SK-N-SH (cell line): ENCODE measurements at regions not wholly inside any gene's neighbourhood (a gene's known extent, or its start where the extent isn't known, plus 50 kb on each side); places are given as distances from the start of the nearest gene placed in this dataset.

Experiments used
- CTCF ChIA-PET: fragments of 300-600, 350-600 bp; formaldehyde crosslinking; extraction: SDS; loops from one replicate; lab custom pipeline; 2021; lab: Yijun Ruan, JAX
- POLR2A ChIA-PET: fragments of 350-600 bp; sonication (Branson Sonifier 250); formaldehyde crosslinking; extraction: SDS; loops from one replicate; lab custom pipeline; 2020; ENCODE audit warnings: antibody characterized with exemption, inconsistent platforms; lab: Yijun Ruan, JAX
- DNase-seq: peaks from one replicate; pipeline ENCODE4 v3.0.0; 2012
- H2AFZ ChIP-seq: fragments of 200-600 bp; sonication (generic); 2 replicates; pipeline ENCODE4 v1.8.1; 2016; ENCODE audit warnings: antibody characterized with exemption, mild to moderate bottlenecking, low read depth
- H3F3A ChIP-seq: fragments of 200-600 bp; sonication (generic); replicated peaks from 2 replicates; pipeline ENCODE3; 2016; ENCODE audit warnings: antibody characterized with exemption, mild to moderate bottlenecking; ENCODE audit not compliant: insufficient read depth
- H3K27ac ChIP-seq, 2 experiments: fragments of 200-500 bp in 1 of 2; fragments of 200-600 bp in 1 of 2; sonication (Bioruptor generic) in 1 of 2; sonication (generic), shearing (Covaris generic) in 1 of 2; 2 replicates each; pipeline versions ENCODE4 v1.5.1 to v1.6.1; 2014 to 2016; ENCODE audit warnings: low read depth in 2 of 2, inconsistent platforms in 1 of 2, low read length in 1 of 2, mild to moderate bottlenecking in 1 of 2, mixed read lengths in 1 of 2
- H3K27me3 ChIP-seq: fragments of 200-600 bp; sonication (generic), shearing (Covaris generic); 2 replicates; pipeline ENCODE4 v1.6.1; 2016; ENCODE audit warnings: mixed run types; ENCODE audit not compliant: insufficient read depth
- H3K36me3 ChIP-seq, 2 experiments: fragments of 200-500 bp in 1 of 2; fragments of 200-600 bp in 1 of 2; sonication (Bioruptor generic) in 1 of 2; sonication (generic) in 1 of 2; replicated peaks in 1 of 2; 2 replicates each; pipeline versions ENCODE3 to v1.5.1; 2014 to 2016; ENCODE audit warnings: low read length in 1 of 2, mild to moderate bottlenecking in 1 of 2; ENCODE audit not compliant: insufficient read depth in 2 of 2, control insufficient read depth in 1 of 2
- H3K4me1 ChIP-seq, 2 experiments: fragments of 200-500 bp in 1 of 2; fragments of 200-600 bp in 1 of 2; sonication (Bioruptor generic) in 1 of 2; sonication (generic), shearing (Covaris generic) in 1 of 2; 2 replicates each; pipeline versions ENCODE4 v1.5.1 to v1.6.1; 2014 to 2016; ENCODE audit warnings: low read depth in 1 of 2, low read length in 1 of 2, mixed run types in 1 of 2; ENCODE audit not compliant: insufficient read depth in 2 of 2, control insufficient read depth in 1 of 2
- H3K4me2 ChIP-seq: fragments of 200-600 bp; sonication (generic), shearing (Covaris generic); 2 replicates; pipeline ENCODE4 v1.6.1; 2017; ENCODE audit warnings: mixed run types
- H3K4me3 ChIP-seq, 2 experiments: fragments of 200-500 bp in 1 of 2; fragments of 200-600 bp in 1 of 2; sonication (Bioruptor generic) in 1 of 2; sonication (generic), shearing (Covaris generic) in 1 of 2; 2 replicates each; pipeline versions ENCODE4 v1.5.1 to v1.8.1; 2014 to 2016; ENCODE audit warnings: low read depth in 2 of 2, inconsistent platforms in 1 of 2, low read length in 1 of 2, mild to moderate bottlenecking in 1 of 2, mixed read lengths in 1 of 2, moderate library complexity in 1 of 2
- H3K79me2 ChIP-seq: fragments of 200-600 bp; sonication (generic); 2 replicates; pipeline ENCODE4 v1.8.1; 2017; ENCODE audit warnings: mild to moderate bottlenecking; ENCODE audit not compliant: insufficient read depth
- H3K9ac ChIP-seq: fragments of 200-600 bp; sonication (generic); 2 replicates; pipeline ENCODE4 v1.6.1; 2017; ENCODE audit warnings: mixed run types
- H3K9me2 ChIP-seq: fragments of 200-600 bp; sonication (generic); 2 replicates; pipeline ENCODE4 v1.6.1; 2017; ENCODE audit warnings: mixed run types
- H3K9me3 ChIP-seq: fragments of 200-600 bp; sonication (generic); 2 replicates; pipeline ENCODE4 v1.6.1; 2017; ENCODE audit warnings: mixed run types, mild to moderate bottlenecking, moderate library complexity
- H4K20me1 ChIP-seq: fragments of 200-600 bp; sonication (generic); 2 replicates; pipeline ENCODE4 v1.6.1; 2017; ENCODE audit warnings: mild to moderate bottlenecking, mixed run types; ENCODE audit not compliant: insufficient read depth
- EZH2phosphoT487 ChIP-seq: fragments of 200-600 bp; sonication (generic); IDR thresholded peaks from 2 replicates; pipeline ENCODE4 v1.6.1; 2017; ENCODE audit warnings: low read depth, mixed run types, mild to moderate bottlenecking, antibody characterized with exemption, moderate library complexity, borderline replicate concordance
- FOSL2 ChIP-seq: IDR thresholded peaks from 2 replicates; pipeline ENCODE4 v1.4.0; 2012; ENCODE audit warnings: low read depth, mild to moderate bottlenecking, moderate library complexity, borderline replicate concordance
- FOXJ3 ChIP-seq: sonication (generic); formaldehyde crosslinking; IDR thresholded peaks from 2 replicates; pipeline ENCODE4 v1.5.1; 2020; ENCODE audit warnings: mild to moderate bottlenecking, missing genetic modification reagents
- FOXM1 ChIP-seq: IDR thresholded peaks from 2 replicates; pipeline ENCODE4 v1.4.0; 2012; ENCODE audit warnings: low read depth, mild to moderate bottlenecking
- GABPA ChIP-seq: IDR thresholded peaks from 2 replicates; pipeline ENCODE4 v1.4.0; 2012; ENCODE audit warnings: low read depth, mild to moderate bottlenecking
- MXI1 ChIP-seq: IDR thresholded peaks from 2 replicates; pipeline ENCODE4 v1.6.1; 2012; ENCODE audit warnings: mild to moderate bottlenecking, low read depth, low read length, improper control_type of control experiment
- NRF1 ChIP-seq: IDR thresholded peaks from 2 replicates; pipeline ENCODE4 v1.6.1; 2012; ENCODE audit warnings: low read depth, mild to moderate bottlenecking, low read length
- POLR2AphosphoS5 ChIP-seq: IDR thresholded peaks from 2 replicates; pipeline ENCODE4 v1.6.1; 2012; ENCODE audit warnings: low read depth, low read length
- RAD21 ChIP-seq: IDR thresholded peaks from 2 replicates; pipeline ENCODE4 v1.6.1; 2012; ENCODE audit warnings: mild to moderate bottlenecking, low read length
- RFX5 ChIP-seq: IDR thresholded peaks from 2 replicates; pipeline ENCODE4 v1.6.1; 2012; ENCODE audit warnings: mild to moderate bottlenecking, improper control_type of control experiment, low read length
- TCF12 ChIP-seq: IDR thresholded peaks from 2 replicates; pipeline ENCODE4 v1.4.0; 2012
- TEAD4 ChIP-seq: IDR thresholded peaks from 2 replicates; pipeline ENCODE4 v1.4.0; 2012; ENCODE audit warnings: mild to moderate bottlenecking, borderline replicate concordance; ENCODE audit not compliant: insufficient read depth
- ZBTB33 ChIP-seq: IDR thresholded peaks from 2 replicates; pipeline ENCODE4 v1.4.0; 2012; ENCODE audit warnings: low read depth, borderline replicate concordance
- WGBS: methylation state at CpG from one replicate; pipeline ENCODE4 v1.1.6; 2017; ENCODE audit warnings: low lambda C conversion rate; 5-methylcytosine and 5-hydroxymethylcytosine counted together
- TF ChIP-seq, protein P1 (sequence below): fragments of 200-600 bp; sonication (generic); IDR thresholded peaks from 2 replicates; pipeline ENCODE4 v1.6.1; 2017; ENCODE audit warnings: antibody characterized with exemption, mild to moderate bottlenecking, moderate library complexity
- TF ChIP-seq, protein P2 (sequence below): fragments of 150-350 bp; IDR thresholded peaks from 2 replicates; pipeline ENCODE4 v1.6.1; 2016; ENCODE audit warnings: mild to moderate bottlenecking, low read depth, low read length

DNA sequence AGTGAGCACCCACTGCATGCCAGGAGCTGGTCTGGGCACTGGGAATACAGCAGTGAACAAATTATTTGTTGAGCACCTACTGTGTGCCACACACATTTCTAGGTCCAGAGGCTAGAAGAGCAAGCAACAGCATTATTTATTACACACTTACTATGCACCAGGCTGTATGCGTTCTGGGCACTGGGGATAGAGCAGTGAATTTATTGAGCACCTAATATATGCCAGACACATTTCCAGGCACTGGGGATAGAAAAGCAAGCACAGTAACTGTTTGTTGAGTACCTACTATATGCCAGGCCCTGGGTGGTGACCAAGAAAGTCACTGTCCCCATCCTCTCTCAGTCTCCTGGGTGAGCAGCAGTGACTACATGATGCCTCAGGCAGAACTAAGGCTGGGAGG, 107.5 kb upstream of the NCOR2 start:
- Histone ChIP-seq H3K4me1 (peaks cover 12 to 33% of the 10 kb centered on the region in 2 experiments; a peak in 2 of 4 replicates), H3K79me2 (no peaks in the 10 kb centered on the region), H3K9me3 (no peaks in the 10 kb centered on the region), H3K4me3 (no peak overlapping the region), H3K27ac (peak overlapping the region in 1 of 2 experiments; percentile 85; a peak in 2 of 4 replicates), H3F3A (no peaks in the 10 kb centered on the region), H2AFZ (no peak overlapping the region), H3K9ac (no peak overlapping the region), H3K4me2 (no peak overlapping the region), H3K9me2 (no peaks in the 10 kb centered on the region), H4K20me1 (no peaks in the 10 kb centered on the region), H3K27me3 (no peaks in the 10 kb centered on the region), H3K36me3 (no peaks in the 10 kb centered on the region)
- CTCF ChIA-PET = interaction anchor here (1.1 kb wide), 1 partner anchor 92 kb away, joined by 3 read pairs; no protein-coding TSS in a partner anchor
- no peak for DNase-seq
- POLR2A ChIA-PET = no interaction called here
- WGBS = no CpG with 5 or more reads among the region's 1 CpG
- no peak for TF ChIP-seq NRF1
- TF ChIP-seq, protein P1, sequence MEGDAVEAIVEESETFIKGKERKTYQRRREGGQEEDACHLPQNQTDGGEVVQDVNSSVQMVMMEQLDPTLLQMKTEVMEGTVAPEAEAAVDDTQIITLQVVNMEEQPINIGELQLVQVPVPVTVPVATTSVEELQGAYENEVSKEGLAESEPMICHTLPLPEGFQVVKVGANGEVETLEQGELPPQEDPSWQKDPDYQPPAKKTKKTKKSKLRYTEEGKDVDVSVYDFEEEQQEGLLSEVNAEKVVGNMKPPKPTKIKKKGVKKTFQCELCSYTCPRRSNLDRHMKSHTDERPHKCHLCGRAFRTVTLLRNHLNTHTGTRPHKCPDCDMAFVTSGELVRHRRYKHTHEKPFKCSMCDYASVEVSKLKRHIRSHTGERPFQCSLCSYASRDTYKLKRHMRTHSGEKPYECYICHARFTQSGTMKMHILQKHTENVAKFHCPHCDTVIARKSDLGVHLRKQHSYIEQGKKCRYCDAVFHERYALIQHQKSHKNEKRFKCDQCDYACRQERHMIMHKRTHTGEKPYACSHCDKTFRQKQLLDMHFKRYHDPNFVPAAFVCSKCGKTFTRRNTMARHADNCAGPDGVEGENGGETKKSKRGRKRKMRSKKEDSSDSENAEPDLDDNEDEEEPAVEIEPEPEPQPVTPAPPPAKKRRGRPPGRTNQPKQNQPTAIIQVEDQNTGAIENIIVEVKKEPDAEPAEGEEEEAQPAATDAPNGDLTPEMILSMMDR = no peak
- no peak for TF ChIP-seq ZBTB33
- TF ChIP-seq, protein P2, sequence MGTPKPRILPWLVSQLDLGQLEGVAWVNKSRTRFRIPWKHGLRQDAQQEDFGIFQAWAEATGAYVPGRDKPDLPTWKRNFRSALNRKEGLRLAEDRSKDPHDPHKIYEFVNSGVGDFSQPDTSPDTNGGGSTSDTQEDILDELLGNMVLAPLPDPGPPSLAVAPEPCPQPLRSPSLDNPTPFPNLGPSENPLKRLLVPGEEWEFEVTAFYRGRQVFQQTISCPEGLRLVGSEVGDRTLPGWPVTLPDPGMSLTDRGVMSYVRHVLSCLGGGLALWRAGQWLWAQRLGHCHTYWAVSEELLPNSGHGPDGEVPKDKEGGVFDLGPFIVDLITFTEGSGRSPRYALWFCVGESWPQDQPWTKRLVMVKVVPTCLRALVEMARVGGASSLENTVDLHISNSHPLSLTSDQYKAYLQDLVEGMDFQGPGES = no peak
- TF ChIP-seq MXI1 = no peak
- TF ChIP-seq FOSL2 = no peak
- TF ChIP-seq TCF12 = no peak
- TF ChIP-seq RFX5 = no peak
- TF ChIP-seq EZH2phosphoT487 = no peak
- TF ChIP-seq GABPA = no peak
- no peak for TF ChIP-seq TEAD4
- TF ChIP-seq POLR2AphosphoS5 = no peak
- no peak for TF ChIP-seq RAD21
- TF ChIP-seq FOXJ3 (CRISPR knock-in tag) = no peak
- no peak for TF ChIP-seq FOXM1
